ENCODE measurements at regions not wholly inside any gene's neighbourhood (a gene's known extent, or its start where the extent isn't known, plus 50 kb on each side); places are given as distances from the start of the nearest gene placed in this dataset.
A peak's percentile ranks its signal among the peaks of the same experiment; 100 is the strongest.

GRCh38 chr2:9738535-9739496 lies 104.5 kb upstream of the TAF1B start:
- DNase-seq (ENCODE audit: low spot score) = no peak

DNA sequence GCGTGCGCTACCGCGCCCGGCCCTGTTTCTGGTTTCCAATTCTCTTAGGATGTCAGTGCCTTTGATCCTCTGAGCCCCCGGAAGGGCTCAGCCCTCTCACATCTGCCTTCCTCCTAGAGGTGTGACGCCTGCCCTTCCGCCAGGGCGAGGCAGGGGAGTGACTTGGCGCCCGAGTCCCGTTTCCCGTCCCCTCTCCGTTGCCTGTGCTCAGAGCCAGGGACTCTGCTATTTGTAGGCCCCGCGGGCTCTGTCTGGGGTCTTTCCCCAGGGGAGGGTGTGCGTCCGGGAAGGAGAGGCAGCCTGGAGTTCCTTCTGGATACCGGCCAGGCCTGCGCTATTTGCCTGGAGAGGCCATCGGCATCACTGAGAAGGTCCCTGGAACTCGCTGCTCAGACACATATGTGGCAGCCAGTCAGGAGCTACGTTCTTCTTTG lies 103.7 kb upstream of the TAF1B start:
- DNase-seq (ENCODE audit: low spot score) = no peak

- DNase-seq (ENCODE audit: low spot score) = no peak
These were observed 102.7 kb upstream of the TAF1B start for GRCh38 chr2:9740382-9741073.

DNA sequence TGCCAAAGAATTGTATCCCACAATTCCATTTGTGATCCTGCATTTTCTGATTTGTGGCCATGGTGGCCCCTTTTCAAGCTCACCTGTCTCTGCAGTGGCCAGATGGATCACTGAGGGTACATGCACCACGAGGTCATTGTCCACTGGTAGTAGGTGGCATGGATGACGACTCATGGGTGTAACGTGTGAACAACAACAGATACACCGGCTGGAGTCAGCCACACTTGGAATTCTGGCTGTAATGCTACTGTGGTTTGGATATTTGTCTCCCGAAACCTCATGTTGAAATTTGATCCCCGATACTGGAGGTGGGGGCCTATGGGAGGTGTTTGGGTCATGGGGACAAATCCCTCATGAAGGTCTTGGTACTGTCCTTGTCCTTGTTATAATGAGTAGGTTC lies 102.2 kb upstream of the TAF1B start:
- DNase-seq (ENCODE audit: low spot score) = no peak

- no peak for DNase-seq (ENCODE audit: low spot score)
These were observed 100.7 kb upstream of the TAF1B start for GRCh38 chr2:9742601-9743000.

DNA sequence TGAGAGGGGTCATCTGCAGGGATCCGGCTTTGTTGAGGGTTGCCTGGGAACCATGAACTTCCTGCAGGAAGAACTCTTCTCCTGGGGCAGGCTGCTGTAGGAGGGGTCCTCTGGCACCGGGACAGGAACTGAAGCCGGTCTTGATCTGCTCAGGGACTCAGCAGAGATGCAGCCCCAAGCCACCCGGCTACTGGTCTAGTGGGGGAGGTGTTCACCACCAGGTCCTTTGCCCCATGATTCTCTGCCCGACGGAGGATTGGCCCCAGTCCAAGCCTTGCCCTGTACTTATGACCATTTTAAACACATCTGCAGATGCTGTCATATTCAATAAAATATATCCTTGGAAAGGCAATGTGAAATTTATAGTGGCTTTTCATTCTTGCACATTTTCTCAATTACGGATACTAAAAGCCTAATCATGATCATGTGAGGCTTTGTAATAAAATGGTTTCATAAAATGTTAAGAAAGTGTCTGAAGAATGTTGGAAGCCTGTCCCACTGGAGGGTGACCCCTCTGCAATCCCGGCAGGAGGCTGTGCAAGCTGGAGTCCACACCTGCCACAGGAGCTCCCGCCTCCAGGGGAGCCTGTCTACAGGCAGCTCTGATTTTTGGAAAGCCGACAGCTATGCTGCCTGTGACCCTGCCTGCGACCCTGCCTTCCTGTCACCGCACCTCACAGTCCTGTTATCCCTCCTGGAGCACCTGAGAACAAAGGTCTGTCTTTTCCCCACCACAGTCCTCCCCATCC lies 98.8 kb upstream of the TAF1B start:
- no peak for DNase-seq (ENCODE audit: low spot score)

DNA sequence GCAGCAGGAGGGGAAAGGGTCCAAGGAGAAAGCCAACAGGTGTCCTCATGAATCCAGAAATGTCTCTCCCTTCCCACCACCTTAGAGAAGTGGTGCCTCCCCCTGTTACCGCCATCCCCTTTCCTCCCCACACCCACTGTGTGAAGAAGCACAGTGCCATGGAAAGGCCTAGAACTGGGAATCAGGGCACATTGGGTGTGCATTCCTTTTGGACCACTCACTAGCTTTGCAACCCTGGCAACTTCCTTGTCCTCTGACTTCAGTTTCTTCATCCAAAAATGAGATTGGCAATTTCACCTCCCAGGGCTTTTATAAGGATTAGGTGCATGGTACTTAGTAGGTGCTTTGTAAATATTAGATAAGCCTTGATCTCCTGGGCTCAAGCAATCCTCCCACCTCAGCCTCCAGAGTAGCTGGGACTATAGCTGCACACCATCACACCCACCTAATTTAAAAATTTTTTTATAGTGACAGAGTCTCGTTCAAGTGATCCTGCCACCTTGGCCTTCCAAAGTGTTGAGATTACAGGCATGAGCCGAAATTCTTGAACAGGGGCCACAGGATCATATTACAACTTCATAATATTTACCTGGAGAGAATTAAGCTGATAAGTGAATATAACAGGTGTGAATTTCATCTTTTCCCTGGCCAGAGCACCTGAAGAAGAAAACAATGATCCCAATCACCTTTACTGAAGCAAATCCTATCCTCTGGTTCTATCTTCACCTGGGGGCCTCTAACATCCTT lies 97.9 kb upstream of the TAF1B start:
- DNase-seq (ENCODE audit: low spot score) = no peak

- no peak for DNase-seq (ENCODE audit: low spot score)
These were observed 95.9 kb upstream of the TAF1B start for GRCh38 chr2:9747396-9747795.

DNA sequence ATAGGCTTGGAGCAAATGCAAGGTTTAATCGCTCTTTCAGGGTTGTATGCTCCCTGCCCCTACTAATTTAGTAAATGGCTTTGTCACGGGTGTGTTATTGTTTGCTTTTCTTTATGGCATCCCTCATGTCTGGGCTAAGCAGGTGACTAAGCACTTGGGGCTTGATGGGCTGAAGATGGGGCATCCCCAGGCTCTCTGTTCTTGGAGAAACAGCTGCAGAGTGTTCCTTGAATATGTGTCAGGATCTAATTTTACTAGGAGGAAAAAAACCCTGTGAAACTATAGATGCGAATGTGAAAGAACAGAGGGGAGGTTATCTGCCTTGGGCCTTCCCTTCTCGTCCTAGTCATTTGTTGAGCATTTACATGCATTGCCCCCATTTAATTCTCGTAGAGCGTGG lies 94.7 kb upstream of the TAF1B start:
- DNase-seq (ENCODE audit: low spot score) = no peak

DNA sequence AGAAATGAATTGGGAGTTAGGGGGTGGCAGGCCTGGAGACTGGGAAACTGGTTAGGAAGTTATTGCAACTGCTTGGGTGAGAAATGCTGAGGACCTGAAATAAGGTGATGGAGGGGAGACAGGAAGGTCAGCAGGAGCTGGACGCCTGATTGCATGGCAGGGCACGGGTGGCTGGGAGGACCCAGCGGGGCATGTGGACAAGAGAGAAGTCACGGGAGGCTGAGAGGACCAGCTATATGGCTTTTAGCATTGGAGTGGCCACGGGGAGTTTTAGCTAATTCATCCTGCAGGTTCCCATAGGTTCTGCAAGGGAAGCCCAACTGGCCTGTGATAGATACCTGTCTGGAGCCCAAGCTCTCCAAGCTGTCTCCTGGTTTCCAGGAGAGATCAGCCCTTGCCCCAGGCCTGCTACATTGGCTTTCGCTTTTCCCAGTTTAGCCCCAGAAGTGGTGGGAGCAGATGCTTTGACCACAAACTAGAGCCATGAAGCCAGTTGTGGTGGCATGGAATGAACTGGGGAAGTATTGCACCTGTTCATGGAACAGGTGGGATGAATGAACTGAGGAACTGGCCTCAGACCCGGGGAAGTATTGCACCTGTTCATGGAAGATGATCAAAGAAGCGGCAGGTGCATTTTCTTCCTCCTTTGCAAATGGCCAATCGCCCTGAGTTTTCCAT lies 93.6 kb upstream of the TAF1B start:
- no peak for DNase-seq (ENCODE audit: low spot score)

- no peak for DNase-seq (ENCODE audit: low spot score)
These were observed 92.8 kb upstream of the TAF1B start for GRCh38 chr2:9750224-9751215.

DNA sequence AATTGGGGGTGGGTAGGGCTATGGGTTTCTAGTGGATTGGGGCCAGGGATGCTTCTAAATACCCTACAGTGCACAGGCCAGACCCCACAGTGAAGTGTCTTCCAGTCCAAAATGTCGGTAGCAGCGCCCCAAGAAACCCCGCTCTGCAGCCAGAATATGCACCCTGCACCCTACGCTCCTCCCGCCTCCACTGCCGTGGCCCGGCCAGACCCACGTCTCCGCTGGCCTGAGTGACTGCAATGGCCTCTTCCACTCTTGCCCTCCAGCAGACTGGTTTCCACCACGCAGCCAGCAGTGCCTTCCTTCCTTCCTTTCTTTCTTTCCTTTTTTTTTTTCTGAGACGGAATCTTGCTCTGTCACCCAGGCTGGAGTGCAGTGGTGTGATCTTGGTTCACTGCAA lies 91.4 kb upstream of the TAF1B start:
- DNase-seq (ENCODE audit: low spot score) = no peak

GRCh38 chr2:9752441-9753275 lies 90.6 kb upstream of the TAF1B start:
- no peak for DNase-seq (ENCODE audit: low spot score)

DNA sequence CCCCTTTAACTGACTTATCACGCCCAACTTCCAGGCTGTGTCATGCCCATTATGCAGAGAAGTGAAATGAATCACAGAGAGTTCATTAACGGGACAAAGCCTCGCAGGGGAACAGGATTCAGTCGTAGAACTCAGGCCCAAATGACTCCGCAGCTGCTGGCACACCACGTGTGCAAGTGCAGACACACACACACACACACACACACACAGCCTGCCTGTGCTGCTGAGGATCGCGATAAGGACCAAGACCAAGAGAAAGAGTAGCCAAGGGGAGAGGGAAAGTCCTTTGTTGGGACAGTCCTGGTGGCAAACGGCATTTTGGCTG lies 90.0 kb upstream of the TAF1B start:
- DNase-seq (ENCODE audit: low spot score) = peak; percentile 38

GRCh38 chr2:9753665-9754531 lies 89.4 kb upstream of the TAF1B start:
- no peak for DNase-seq (ENCODE audit: low spot score)

GRCh38 chr2:9754532-9754887 lies 88.8 kb upstream of the TAF1B start:
- no peak for DNase-seq (ENCODE audit: low spot score)

DNA sequence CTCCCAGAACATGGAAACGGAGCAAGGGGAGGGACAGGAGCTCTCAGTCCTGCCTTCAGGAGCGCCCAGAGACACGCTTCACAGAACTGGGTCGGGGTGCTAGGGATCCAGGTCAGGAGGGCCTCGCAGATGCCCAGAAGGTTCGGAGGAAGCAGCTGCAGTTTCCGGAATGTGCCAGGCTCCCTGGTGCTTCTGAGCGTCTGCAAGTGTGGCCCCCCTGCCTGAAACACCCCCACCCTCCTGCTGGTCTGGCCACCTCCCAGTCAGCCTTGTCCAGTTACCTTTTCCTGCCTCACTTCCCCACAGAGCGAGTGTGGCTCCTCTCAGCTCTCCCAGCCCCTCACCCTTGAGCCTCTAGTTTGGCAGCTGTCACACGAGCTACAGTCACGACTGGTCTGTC lies 88.3 kb upstream of the TAF1B start:
- DNase-seq (ENCODE audit: low spot score) = no peak

DNA sequence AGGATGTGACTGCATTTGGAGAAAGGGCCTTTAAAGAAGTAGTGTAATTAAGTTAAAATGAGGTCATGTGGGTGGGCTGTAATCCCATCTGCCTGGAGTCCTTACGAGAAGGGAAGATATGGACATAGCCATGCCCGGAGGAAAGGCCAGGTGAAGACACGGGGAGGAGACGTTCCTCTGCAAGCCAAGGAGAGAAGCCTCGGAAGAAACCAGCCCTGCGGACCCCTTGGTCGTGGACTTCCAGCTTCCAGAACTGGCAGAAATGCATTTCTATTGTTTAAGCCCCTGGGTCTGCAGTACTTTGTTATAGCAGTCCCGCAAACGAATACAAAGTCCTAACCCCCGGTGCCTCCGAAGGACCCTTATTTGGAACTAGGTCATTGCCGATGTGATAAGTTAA lies 87.6 kb upstream of the TAF1B start:
- no peak for DNase-seq (ENCODE audit: low spot score)

Measured in globus pallidus (tissue), 1 donor.